Calu3 (cell line): ENCODE measurements at regions not wholly inside any gene's neighbourhood (a gene's known extent, or its start where the extent isn't known, plus 50 kb on each side); places are given as distances from the start of the nearest gene placed in this dataset.

Source experiments
- BruUV-seq: library from RNA; stranded (reverse); fragments of 400-500 nt; replicated peaks from 2 replicates; lab custom pipeline; 2021; lab: Mats Ljungman, UMichigan
- CTCF ChIA-PET: fragments of 300-600 bp; sonication (Branson Sonifier 250); formaldehyde crosslinking; loops from one replicate; lab custom pipeline; 2022; ENCODE audit warnings: antibody characterized with exemption; lab: Charles Lee
- DNase-seq: peaks from one replicate; pipeline ENCODE4 v3.0.0; 2022
- H3K27ac Mint-ChIP-seq: one replicate; pipeline ENCODE4 v1.8.0; 2022; ENCODE audit warnings: mixed read lengths; ENCODE audit not compliant: unreplicated experiment
- H3K27me3 Mint-ChIP-seq: one replicate; pipeline ENCODE4 v1.8.0; 2022; ENCODE audit warnings: mixed read lengths; ENCODE audit not compliant: unreplicated experiment
- H3K36me3 Mint-ChIP-seq: one replicate; pipeline ENCODE4 v1.8.0; 2022; ENCODE audit warnings: mild to moderate bottlenecking, moderate library complexity, mixed read lengths; ENCODE audit not compliant: insufficient read depth, unreplicated experiment
- H3K4me1 Mint-ChIP-seq: one replicate; pipeline ENCODE4 v1.8.0; 2022; ENCODE audit warnings: mild to moderate bottlenecking, low read depth, mixed read lengths; ENCODE audit not compliant: unreplicated experiment
- H3K4me3 Mint-ChIP-seq: one replicate; pipeline ENCODE4 v1.8.0; 2022; ENCODE audit warnings: mild to moderate bottlenecking, low read depth, moderate library complexity, mixed read lengths; ENCODE audit not compliant: unreplicated experiment
- H3K9me3 Mint-ChIP-seq: one replicate; pipeline ENCODE4 v1.8.0; 2022; ENCODE audit warnings: low read depth, mixed read lengths; ENCODE audit not compliant: unreplicated experiment
- CTCF ChIP-seq: fragments of 200-600 bp; IDR thresholded peaks from one replicate; pipeline ENCODE4 v1.8.0; 2022; ENCODE audit warnings: antibody characterized with exemption; ENCODE audit not compliant: unreplicated experiment
- intact Hi-C: fragments of 100-400 bp; cut with micrococcal nuclease; formaldehyde crosslinking; loops from one replicate; pipeline ENCODE4 v1.10.0; 2022; ENCODE audit not compliant: unreplicated experiment

- H3K36me3 Mint-ChIP-seq = peaks cover 5% of the 10 kb centered on the region
- CTCF ChIA-PET = no interaction called here
- H3K27me3 Mint-ChIP-seq = no peaks in the 10 kb centered on the region
- DNase-seq = no peak
- H3K4me1 Mint-ChIP-seq = peaks cover 31% of the 10 kb centered on the region
- no peak overlapping the region for H3K4me3 Mint-ChIP-seq
- H3K27ac Mint-ChIP-seq = no peak overlapping the region
- intact Hi-C loops = no loop called here
- TF ChIP-seq CTCF = no peak
- BruUV-seq = no TSS peak
- H3K9me3 Mint-ChIP-seq = no peaks in the 10 kb centered on the region
These were observed 225.7 kb downstream of the BAMBI start for GRCh38 chr10:28903063-28903462.

- no peak overlapping the region for H3K4me3 Mint-ChIP-seq
- H3K27ac Mint-ChIP-seq = no peak overlapping the region
- no peak for TF ChIP-seq CTCF
- DNase-seq = no peak
- no peaks in the 10 kb centered on the region for H3K27me3 Mint-ChIP-seq
- BruUV-seq = no TSS peak
- intact Hi-C loops = no loop called here
- CTCF ChIA-PET = no interaction called here
- peaks cover 5% of the 10 kb centered on the region for H3K36me3 Mint-ChIP-seq
- H3K9me3 Mint-ChIP-seq = no peaks in the 10 kb centered on the region
- H3K4me1 Mint-ChIP-seq = peaks cover 31% of the 10 kb centered on the region
These were observed 226.4 kb downstream of the BAMBI start for GRCh38 chr10:28903736-28904135.

GRCh38 chr10:28905371-28905770 lies 228.1 kb downstream of the BAMBI start:
- no peaks in the 10 kb centered on the region for H3K27me3 Mint-ChIP-seq
- no peak for TF ChIP-seq CTCF
- CTCF ChIA-PET = no interaction called here
- intact Hi-C loops = no loop called here
- BruUV-seq = TSS peak; percentile 22
- peaks cover 31% of the 10 kb centered on the region for H3K4me1 Mint-ChIP-seq
- no peak overlapping the region for H3K4me3 Mint-ChIP-seq
- H3K27ac Mint-ChIP-seq = peak overlapping the region; percentile 96
- DNase-seq = no peak
- H3K9me3 Mint-ChIP-seq = no peaks in the 10 kb centered on the region
- peaks cover 5% of the 10 kb centered on the region for H3K36me3 Mint-ChIP-seq

GRCh38 chr10:28906011-28906411 lies 228.7 kb downstream of the BAMBI start:
- peak overlapping the region; percentile 71 for H3K4me3 Mint-ChIP-seq
- H3K27ac Mint-ChIP-seq = peak overlapping the region; percentile 96
- no peaks in the 10 kb centered on the region for H3K27me3 Mint-ChIP-seq
- CTCF ChIA-PET = interaction anchor here (1.4 kb wide), 1 partner anchor 34 kb away, joined by 3 read pairs; no protein-coding TSS in a partner anchor
- peaks cover 5% of the 10 kb centered on the region for H3K36me3 Mint-ChIP-seq
- no peak for TF ChIP-seq CTCF
- intact Hi-C loops = no loop called here
- BruUV-seq = no TSS peak
- H3K9me3 Mint-ChIP-seq = no peaks in the 10 kb centered on the region
- peak; percentile 66 for DNase-seq
- H3K4me1 Mint-ChIP-seq = peaks cover 31% of the 10 kb centered on the region
